Kidney (tissue), 13 donors: ENCODE measurements at regions not wholly inside any gene's neighbourhood (a gene's known extent, or its start where the extent isn't known, plus 50 kb on each side); places are given as distances from the start of the nearest gene placed in this dataset.

Experiments used
- DNase-seq, 5 donors: peaks; one replicate each; pipeline ENCODE4 v3.0.0-alpha.2; 2013 to 2020
- FAIRE-seq: peaks from 2 replicates; lab custom pipeline; 2012; peaks lifted over from hg19 to GRCh38; lab: Jason Lieb, UNC
- H3K27ac ChIP-seq, 2 donors: one replicate each; pipeline ENCODE4 v1.7.0; 2013; ENCODE audit warnings: low read depth in 2 of 2, low read length in 2 of 2, inconsistent platforms in 1 of 2
- H3K27me3 ChIP-seq: one replicate; pipeline ENCODE4 v1.7.1; 2013; ENCODE audit warnings: low read length, inconsistent platforms; ENCODE audit not compliant: control insufficient read depth, insufficient read depth
- H3K36me3 ChIP-seq, 3 donors: one replicate each; pipeline versions ENCODE4 v1.7.0 to v1.7.1; 2013; ENCODE audit warnings: low read length in 3 of 3, control low read depth in 1 of 3, inconsistent platforms in 1 of 3; ENCODE audit not compliant: insufficient read depth in 3 of 3, control insufficient read depth in 2 of 3
- H3K4me1 ChIP-seq, 3 donors: one replicate each; pipeline versions ENCODE4 v1.7.0 to v1.7.1; 2013; ENCODE audit warnings: low read length in 3 of 3, inconsistent platforms in 1 of 3, low read depth in 1 of 3; ENCODE audit not compliant: control insufficient read depth in 2 of 3, insufficient read depth in 2 of 3
- H3K4me3 ChIP-seq, 3 donors: one replicate each; pipeline versions ENCODE4 v1.7.0 to v1.8.1; 2013; ENCODE audit warnings: low read length in 3 of 3, control low read depth in 1 of 3, inconsistent platforms in 1 of 3
- H3K9ac ChIP-seq, 3 donors: one replicate each; pipeline versions ENCODE4 v1.7.0 to v1.7.1; 2013; ENCODE audit warnings: low read length in 3 of 3, control low read depth in 1 of 3, inconsistent platforms in 1 of 3
- H3K9me3 ChIP-seq, 3 donors: one replicate each; pipeline versions ENCODE4 v1.7.0 to v1.7.1; 2013; ENCODE audit warnings: low read length in 3 of 3, control low read depth in 1 of 3, inconsistent platforms in 1 of 3; ENCODE audit not compliant: control insufficient read depth in 2 of 3, insufficient read depth in 1 of 3
- intact Hi-C: fragments of 100-400 bp; cut with DNase I; formaldehyde crosslinking; loops from one replicate; pipeline ENCODE4 v1.11.1; 2022
- TF ChIP-seq, protein P1 (sequence below): IDR thresholded peaks from 3 replicates; pipeline ENCODE4 v1.5.1; 2012; ENCODE audit warnings: mild to moderate bottlenecking, moderate library complexity, borderline replicate concordance; ENCODE audit not compliant: insufficient read depth; ENCODE audit errors: extremely low read depth
- donor health status: control.
- donor health status: control.
- donor health status: control.
- donor health status: control.
- donor health status: control.
- donor health status: DM: yes; HTN: yes; CAD: no.
- donor health status: Normal renal cell carcinoma (clear cell type).

GRCh38 chr9:20139763-20140290, 351.0 kb upstream of the SLC24A2 start:
- Histone ChIP-seq H3K27ac (no peak overlapping the region), H3K4me1 (no peaks in the 10 kb centered on the region), H3K27me3 (no peaks in the 10 kb centered on the region), H3K36me3 (no peaks in the 10 kb centered on the region), H3K4me3 (no peak overlapping the region), H3K9ac (no peak overlapping the region), H3K9me3 (no peaks in the 10 kb centered on the region)
- FAIRE-seq = no peak
- no peak for DNase-seq
- TF ChIP-seq, protein P1, sequence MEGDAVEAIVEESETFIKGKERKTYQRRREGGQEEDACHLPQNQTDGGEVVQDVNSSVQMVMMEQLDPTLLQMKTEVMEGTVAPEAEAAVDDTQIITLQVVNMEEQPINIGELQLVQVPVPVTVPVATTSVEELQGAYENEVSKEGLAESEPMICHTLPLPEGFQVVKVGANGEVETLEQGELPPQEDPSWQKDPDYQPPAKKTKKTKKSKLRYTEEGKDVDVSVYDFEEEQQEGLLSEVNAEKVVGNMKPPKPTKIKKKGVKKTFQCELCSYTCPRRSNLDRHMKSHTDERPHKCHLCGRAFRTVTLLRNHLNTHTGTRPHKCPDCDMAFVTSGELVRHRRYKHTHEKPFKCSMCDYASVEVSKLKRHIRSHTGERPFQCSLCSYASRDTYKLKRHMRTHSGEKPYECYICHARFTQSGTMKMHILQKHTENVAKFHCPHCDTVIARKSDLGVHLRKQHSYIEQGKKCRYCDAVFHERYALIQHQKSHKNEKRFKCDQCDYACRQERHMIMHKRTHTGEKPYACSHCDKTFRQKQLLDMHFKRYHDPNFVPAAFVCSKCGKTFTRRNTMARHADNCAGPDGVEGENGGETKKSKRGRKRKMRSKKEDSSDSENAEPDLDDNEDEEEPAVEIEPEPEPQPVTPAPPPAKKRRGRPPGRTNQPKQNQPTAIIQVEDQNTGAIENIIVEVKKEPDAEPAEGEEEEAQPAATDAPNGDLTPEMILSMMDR = no peak
- intact Hi-C loops = no loop called here

GRCh38 chr9:20138841-20139240, 350.0 kb upstream of the SLC24A2 start:
- Histone ChIP-seq H3K9me3 (no peaks in the 10 kb centered on the region), H3K27me3 (no peaks in the 10 kb centered on the region), H3K36me3 (no peaks in the 10 kb centered on the region), H3K4me1 (no peaks in the 10 kb centered on the region), H3K27ac (no peak overlapping the region), H3K4me3 (no peak overlapping the region), H3K9ac (no peak overlapping the region)
- intact Hi-C loops = no loop called here
- FAIRE-seq (no peak), DNase-seq (no peak)
- TF ChIP-seq, protein P1 = no peak

- intact Hi-C loops = no loop called here
- Histone ChIP-seq H3K9ac (no peak overlapping the region), H3K4me1 (no peaks in the 10 kb centered on the region), H3K9me3 (no peaks in the 10 kb centered on the region), H3K27me3 (no peaks in the 10 kb centered on the region), H3K4me3 (no peak overlapping the region), H3K27ac (no peak overlapping the region), H3K36me3 (no peaks in the 10 kb centered on the region)
- FAIRE-seq (no peak), DNase-seq (no peak)
- TF ChIP-seq, protein P1 = no peak
Observed at GRCh38 chr9:20138116-20138515, 349.3 kb upstream of the SLC24A2 start.

- H3K27ac ChIP-seq = no peak overlapping the region
- no peak for DNase-seq
- H3K4me1 ChIP-seq = no peaks in the 10 kb centered on the region
- no peak overlapping the region for H3K4me3 ChIP-seq
- no peaks in the 10 kb centered on the region for H3K27me3 ChIP-seq
- no peaks in the 10 kb centered on the region for H3K36me3 ChIP-seq
- FAIRE-seq = no peak
- H3K9ac ChIP-seq = no peak overlapping the region
- no peaks in the 10 kb centered on the region for H3K9me3 ChIP-seq
- intact Hi-C loops = no loop called here
- TF ChIP-seq, protein P1 = no peak
Observed at GRCh38 chr9:20137425-20137824, 348.6 kb upstream of the SLC24A2 start.
